HCT116 (cell line): ENCODE measurements at regions not wholly inside any gene's neighbourhood (a gene's known extent, or its start where the extent isn't known, plus 50 kb on each side); places are given as distances from the start of the nearest gene placed in this dataset.

ENCODE experiments used
- CTCF ChIP-seq, 3 experiments: fragments of 200-600 bp in 1 of 3; sonication (generic) in 1 of 3; IDR thresholded peaks in 2 of 3; conservative IDR thresholded peaks in 1 of 3; 2 replicates each; pipeline ENCODE4 v1.5.1; 2012 to 2017; ENCODE audit warnings: low read depth in 2 of 3, low read length in 2 of 3, antibody characterized with exemption in 1 of 3, borderline replicate concordance in 1 of 3, control low read depth in 1 of 3, mild to moderate bottlenecking in 1 of 3, mixed read lengths in 1 of 3, mixed run types in 1 of 3, moderate library complexity in 1 of 3; ENCODE audit not compliant: insufficient read depth in 1 of 3
- ELF1 ChIP-seq: IDR thresholded peaks from 2 replicates; pipeline ENCODE4 v1.6.1; 2012; ENCODE audit warnings: low read depth, borderline replicate concordance
- EZH2 ChIP-seq: fragments of 200-600 bp; sonication (generic); IDR thresholded peaks from 2 replicates; pipeline ENCODE4 v1.6.1; 2017; ENCODE audit warnings: antibody characterized with exemption, mixed run types
- EZH2phosphoT487 ChIP-seq: fragments of 200-600 bp; IDR thresholded peaks from 2 replicates; pipeline ENCODE4 v1.6.1; 2018; ENCODE audit warnings: antibody characterized with exemption, borderline replicate concordance
- JUND ChIP-seq: IDR thresholded peaks from 2 replicates; pipeline ENCODE4 v1.6.1; 2012
- POLR2A ChIP-seq: IDR thresholded peaks from 2 replicates; pipeline ENCODE4 v1.7.0; 2011; ENCODE audit warnings: borderline replicate concordance; ENCODE audit not compliant: insufficient read depth, insufficient read length; ENCODE audit errors: extremely low read depth
- SRF ChIP-seq: IDR thresholded peaks from 2 replicates; pipeline ENCODE4 v1.6.1; 2012; ENCODE audit warnings: low read depth
- YY1 ChIP-seq: IDR thresholded peaks from 2 replicates; pipeline ENCODE4 v1.6.1; 2011; ENCODE audit warnings: low read length, low read depth, moderate library complexity, mild to moderate bottlenecking; ENCODE audit not compliant: insufficient replicate concordance; ENCODE audit errors: extremely low read depth

DNA sequence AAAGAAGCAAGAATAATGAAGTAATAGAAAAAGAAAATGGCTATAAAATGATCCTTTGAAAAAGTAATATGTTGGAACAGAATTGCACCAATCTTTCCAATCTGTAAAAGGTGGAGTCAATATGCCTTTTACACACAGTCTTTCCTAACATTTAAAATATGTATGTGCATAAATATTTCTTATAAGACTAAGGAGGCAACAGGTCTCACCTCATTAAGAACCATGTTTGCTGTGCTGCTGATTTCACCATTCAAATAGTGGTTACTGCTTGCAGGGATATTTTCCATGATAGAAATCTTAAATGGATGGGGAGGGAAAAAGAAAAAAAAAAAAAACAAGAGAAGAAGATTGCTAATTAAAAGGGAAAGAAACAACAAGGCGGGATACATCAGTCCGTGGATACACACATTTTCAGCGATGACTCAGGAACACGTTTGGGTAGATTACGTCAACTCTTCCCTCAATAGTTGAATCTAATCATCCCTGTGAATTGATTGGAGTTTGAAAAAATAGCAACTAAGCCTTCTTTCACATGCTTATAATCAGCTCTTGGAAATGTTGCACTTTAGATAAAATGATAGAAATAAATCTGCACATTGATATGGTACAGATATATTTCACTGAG, 2133.9 kb upstream of the CELF4 start:
- TF ChIP-seq CTCF (IDR thresholded peaks at IDR 0.05 in 2 of 3, conservative IDR thresholded peaks at IDR 0.05 in 1 of 3; ENCODE audit: borderline replicate concordance in 1 of 3, insufficient read depth in 1 of 3, low read depth in 2 of 3, low read length in 2 of 3), result no peak
- TF ChIP-seq ELF1, result no peak
- TF ChIP-seq SRF, result no peak
- no peak for TF ChIP-seq JUND
- no peak for TF ChIP-seq YY1
- TF ChIP-seq EZH2, result no peak
- no peak for TF ChIP-seq EZH2phosphoT487
- no peak for TF ChIP-seq POLR2A
